ENCODE measurements at regions not wholly inside any gene's neighbourhood (a gene's known extent, or its start where the extent isn't known, plus 50 kb on each side); places are given as distances from the start of the nearest gene placed in this dataset.

- TF ChIP-seq POLR2A (IDR thresholded peaks at IDR 0.05), result no peak
- TF ChIP-seq CTCF (IDR thresholded peaks at IDR 0.05), result no peak
Measured at GRCh38 chr9:79829566-79830302, 258.0 kb downstream of the TLE4 start.

Measured in adrenal gland (tissue), 5 donors.